CD4-positive, alpha-beta T cell treated with Interleukin-6 at 100 ng/mL for 8 hours (primary cell): ENCODE measurements at regions not wholly inside any gene's neighbourhood (a gene's known extent, or its start where the extent isn't known, plus 50 kb on each side); places are given as distances from the start of the nearest gene placed in this dataset.

ENCODE experiments used
- DNase-seq: peaks from one replicate; pipeline ENCODE4 v3.0.0-alpha.2; 2020; ENCODE audit warnings: mixed read lengths, low spot score

- no peak for DNase-seq
Observed at GRCh38 chr12:127745469-127746212, 521.3 kb upstream of the TMEM132C start.

GRCh38 chr12:127749416-127749815 lies 517.6 kb upstream of the TMEM132C start:
- no peak for DNase-seq

GRCh38 chr12:127750076-127750840 lies 516.7 kb upstream of the TMEM132C start:
- DNase-seq: no peak

- DNase-seq: no peak
Observed at GRCh38 chr12:127752802-127753201, 514.2 kb upstream of the TMEM132C start.

GRCh38 chr12:127760357-127760756 lies 506.6 kb upstream of the TMEM132C start:
- no peak for DNase-seq

- DNase-seq: no peak
Observed at GRCh38 chr12:127760996-127761395, 506.0 kb upstream of the TMEM132C start.

GRCh38 chr12:127761880-127762279 lies 505.1 kb upstream of the TMEM132C start:
- no peak for DNase-seq

- no peak for DNase-seq
Observed at GRCh38 chr12:127767656-127768055, 499.3 kb upstream of the TMEM132C start.

- peak; percentile 3 for DNase-seq
Observed at GRCh38 chr12:127770118-127770517, 496.9 kb upstream of the TMEM132C start.

- DNase-seq: no peak
Observed at GRCh38 chr12:127771546-127771945, 495.4 kb upstream of the TMEM132C start.

- DNase-seq: no peak
Observed at GRCh38 chr12:127773520-127773919, 493.4 kb upstream of the TMEM132C start.

- no peak for DNase-seq
Observed at GRCh38 chr12:127774828-127775227, 492.1 kb upstream of the TMEM132C start.

- no peak for DNase-seq
Observed at GRCh38 chr12:127779301-127780045, 487.5 kb upstream of the TMEM132C start.

- DNase-seq: no peak
Observed at GRCh38 chr12:127780881-127781280, 486.1 kb upstream of the TMEM132C start.

- no peak for DNase-seq
Observed at GRCh38 chr12:127781336-127781735, 485.6 kb upstream of the TMEM132C start.

GRCh38 chr12:127785540-127785939 lies 481.4 kb upstream of the TMEM132C start:
- DNase-seq: no peak

- no peak for DNase-seq
Observed at GRCh38 chr12:127785986-127786590, 480.9 kb upstream of the TMEM132C start.

- no peak for DNase-seq
Observed at GRCh38 chr12:127787544-127787943, 479.4 kb upstream of the TMEM132C start.

- no peak for DNase-seq
Observed at GRCh38 chr12:127790376-127790775, 476.6 kb upstream of the TMEM132C start.

- DNase-seq: no peak
Observed at GRCh38 chr12:127791217-127791616, 475.8 kb upstream of the TMEM132C start.

- DNase-seq: no peak
Observed at GRCh38 chr12:127797918-127798317, 469.1 kb upstream of the TMEM132C start.

GRCh38 chr12:127802271-127802670 lies 464.7 kb upstream of the TMEM132C start:
- DNase-seq: no peak
